Right forelimb (tissue), 1 donor: ENCODE measurements at regions not wholly inside any gene's neighbourhood (a gene's known extent, or its start where the extent isn't known, plus 50 kb on each side); places are given as distances from the start of the nearest gene placed in this dataset.

ENCODE experiments used
- DNase-seq: peaks from one replicate; pipeline ENCODE4 v3.0.0-alpha.2; 2018

DNA sequence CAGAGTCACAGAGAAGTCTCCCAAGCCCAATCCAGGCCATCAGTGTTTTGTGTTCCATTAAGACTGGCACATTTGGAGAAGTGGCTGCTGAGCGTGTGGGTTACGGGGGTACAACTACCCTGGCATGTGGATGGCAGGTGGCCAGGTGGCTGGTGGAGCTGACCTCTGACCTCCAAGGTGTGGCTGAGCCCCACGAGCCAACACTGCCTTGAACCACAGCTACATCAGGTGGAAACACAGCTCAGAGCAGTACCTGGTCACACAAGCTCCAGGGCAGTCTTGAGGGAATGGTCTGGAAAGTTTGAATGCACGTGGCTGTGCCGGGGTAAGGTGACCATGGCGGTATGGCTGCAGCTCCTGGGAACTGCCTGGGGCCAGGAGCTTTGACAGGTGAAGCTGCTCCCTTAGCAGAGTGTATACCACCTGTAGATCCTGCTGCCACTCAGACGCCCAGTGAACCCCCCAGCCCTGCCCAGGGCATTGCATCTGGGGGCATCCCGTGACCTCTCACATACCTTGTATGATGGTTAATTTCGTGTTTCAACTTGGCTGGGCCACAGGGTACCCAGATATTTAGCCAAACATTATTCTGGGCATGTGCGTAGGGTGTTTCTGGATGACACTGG is 207.9 kb downstream of the GADD45G start:
- no peak for DNase-seq

GRCh38 chr9:89813482-89813881 is 208.7 kb downstream of the GADD45G start:
- DNase-seq, result no peak

DNA sequence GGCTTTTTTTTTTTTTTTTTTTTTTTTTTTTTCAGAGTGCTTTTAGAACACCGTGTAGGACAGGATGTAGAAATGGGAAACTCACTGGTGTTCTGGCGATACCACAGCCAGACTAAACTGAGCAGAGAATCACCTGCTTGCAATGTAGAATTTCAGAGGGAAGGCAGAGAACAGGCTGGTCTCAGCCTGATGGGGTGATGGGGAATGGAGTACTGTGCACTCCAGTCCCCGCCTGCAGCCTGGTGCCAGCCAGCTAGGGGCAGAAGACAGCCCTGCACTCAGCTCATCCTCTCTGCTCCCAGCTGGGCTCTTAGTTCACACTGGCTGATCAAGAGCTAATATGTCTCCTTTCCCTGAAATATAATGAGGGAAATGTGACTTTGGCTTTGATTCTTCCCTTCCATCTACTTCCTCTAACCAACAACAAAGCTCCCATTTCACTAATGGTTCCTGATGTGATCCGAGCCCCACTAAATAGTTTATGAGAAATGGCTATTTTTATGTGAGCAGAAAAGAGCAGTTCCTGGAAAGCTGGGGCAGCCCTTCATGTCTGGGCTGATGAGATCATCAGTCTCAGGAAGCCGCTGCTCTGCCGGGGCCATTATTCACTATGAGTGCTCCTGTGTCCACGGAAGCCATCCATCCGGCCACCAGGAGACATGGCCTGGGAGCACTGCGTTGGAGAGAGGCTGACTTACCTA is 209.7 kb downstream of the GADD45G start:
- DNase-seq, result no peak

DNA sequence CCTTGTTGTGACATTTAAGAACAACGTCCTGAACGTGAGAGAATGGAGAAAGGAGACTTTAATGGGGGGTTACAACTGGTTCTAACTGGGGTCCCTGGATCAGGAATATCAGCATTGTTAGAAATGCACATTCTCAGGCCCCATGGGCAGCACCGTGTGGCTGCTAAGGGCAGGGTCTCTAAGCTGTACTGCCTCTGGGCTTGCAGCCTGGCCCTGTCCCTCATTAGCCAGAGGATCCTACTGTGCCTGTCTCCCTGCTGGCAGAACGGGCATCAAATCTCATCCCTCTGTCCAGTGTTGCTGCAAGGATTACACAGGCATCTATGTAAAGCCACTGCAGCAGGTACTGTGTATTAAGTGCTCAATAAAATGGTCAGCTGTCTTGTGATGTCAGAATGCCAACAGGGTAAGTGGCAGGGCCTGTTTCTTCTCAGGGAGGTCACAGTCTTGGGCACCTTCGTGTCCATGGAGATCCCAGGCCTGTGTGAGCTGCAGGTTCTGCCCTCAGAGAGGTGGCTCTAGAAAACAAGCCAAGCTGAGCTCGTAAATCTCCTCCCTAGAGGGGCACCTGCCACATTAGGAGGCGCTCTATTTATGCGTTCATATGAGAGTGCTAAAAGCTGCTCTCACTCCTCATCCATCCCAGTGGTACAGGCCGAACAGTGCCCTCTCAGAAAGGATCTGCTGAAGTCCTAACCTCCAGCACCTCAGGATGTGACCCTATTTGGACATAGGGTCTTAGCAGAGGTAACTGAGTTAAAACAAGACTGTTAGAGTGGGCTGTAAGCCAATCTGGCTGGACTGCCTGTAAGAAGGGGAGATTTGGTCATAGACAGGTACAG is 210.5 kb downstream of the GADD45G start:
- no peak for DNase-seq

DNA sequence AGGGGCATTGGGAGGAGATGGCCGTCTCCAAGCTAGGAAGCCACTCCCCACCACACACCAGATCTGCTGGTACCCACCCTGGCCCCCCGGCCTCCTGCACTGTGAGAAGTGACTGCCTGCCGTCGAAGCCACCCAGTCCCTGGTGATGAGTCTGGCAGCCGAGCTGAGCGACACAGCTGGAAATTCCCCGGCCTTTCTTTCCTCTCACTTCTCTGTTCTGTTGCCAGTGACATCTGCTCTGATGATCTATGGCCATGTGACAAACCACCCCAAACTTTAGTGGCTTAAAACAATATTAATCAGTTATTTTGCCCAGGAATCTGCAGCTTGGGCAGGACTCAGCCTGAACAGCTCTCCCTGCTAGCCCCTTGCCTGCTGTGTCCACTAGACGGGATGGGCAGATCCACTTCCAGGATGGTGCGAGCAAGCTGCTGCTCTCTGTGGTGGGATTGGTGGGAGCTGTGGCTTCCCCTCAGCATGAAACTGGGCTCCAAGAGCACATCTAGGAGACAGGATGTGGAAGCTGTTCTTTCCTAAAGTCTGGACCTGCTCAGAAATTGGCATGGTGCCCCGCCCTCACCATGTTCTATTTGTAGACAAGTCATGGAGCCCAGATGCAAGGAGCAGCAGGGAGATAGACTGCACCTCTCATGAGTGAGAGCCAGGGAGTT is 211.2 kb downstream of the GADD45G start:
- no peak for DNase-seq

GRCh38 chr9:89817151-89817950 is 212.5 kb downstream of the GADD45G start:
- no peak for DNase-seq

DNA sequence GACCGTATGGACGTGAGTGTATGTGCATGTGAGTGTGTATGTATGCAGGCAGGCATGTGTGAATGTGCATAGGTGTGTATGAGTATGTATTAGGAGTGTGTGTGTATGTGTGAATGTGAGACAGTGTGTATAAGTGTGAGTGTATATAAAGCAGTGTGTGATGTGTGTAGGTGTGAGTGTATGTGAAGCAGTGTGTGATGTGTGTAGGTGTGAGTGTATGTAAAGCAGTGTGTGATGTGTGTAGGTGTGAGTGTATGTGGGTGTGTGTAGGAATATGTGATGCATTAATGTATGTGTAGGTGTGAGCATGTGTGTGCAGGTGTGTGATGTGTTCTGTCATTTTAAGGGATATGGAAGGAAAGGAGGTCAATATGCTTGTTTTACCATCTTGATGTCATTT is 215.5 kb downstream of the GADD45G start:
- no peak for DNase-seq

GRCh38 chr9:89821081-89821480 is 216.3 kb downstream of the GADD45G start:
- no peak for DNase-seq

DNA sequence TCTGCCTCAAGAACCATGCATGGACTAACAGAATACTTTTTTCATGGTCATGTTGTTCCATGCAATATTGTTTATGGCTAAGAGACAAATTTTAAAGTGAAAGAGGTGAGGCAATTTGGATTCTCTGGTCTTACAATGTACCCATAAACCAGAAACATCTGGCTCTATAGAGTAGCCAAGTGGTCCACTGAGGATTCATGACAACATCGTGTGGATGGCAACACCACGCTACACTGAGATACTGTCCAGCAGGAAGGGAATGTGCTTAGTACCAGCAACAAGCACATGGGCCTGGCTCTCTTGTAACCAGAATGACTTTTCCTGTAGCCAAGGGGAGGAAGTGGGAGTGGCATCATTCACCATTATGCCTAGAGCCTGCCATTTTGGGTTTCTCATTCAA is 218.2 kb downstream of the GADD45G start:
- no peak for DNase-seq

DNA sequence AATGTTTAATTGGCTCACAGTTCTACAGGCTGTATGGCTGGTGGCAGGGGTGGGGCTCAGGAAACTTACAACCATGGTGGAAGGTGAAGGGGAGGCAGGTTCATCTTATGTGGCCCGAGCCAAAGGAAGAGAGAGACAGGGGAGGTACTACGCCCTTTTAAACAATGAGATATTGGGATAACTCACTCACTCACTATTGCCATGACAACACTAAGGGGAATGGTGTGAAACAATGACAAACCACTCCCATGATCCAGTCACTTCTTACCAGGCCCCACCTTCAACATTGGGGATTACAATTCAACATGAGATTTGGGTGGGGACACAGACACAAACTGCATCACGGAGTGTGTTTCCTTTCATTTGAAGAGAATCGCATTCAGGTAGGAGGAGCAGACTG is 220.9 kb downstream of the GADD45G start:
- no peak for DNase-seq

DNA sequence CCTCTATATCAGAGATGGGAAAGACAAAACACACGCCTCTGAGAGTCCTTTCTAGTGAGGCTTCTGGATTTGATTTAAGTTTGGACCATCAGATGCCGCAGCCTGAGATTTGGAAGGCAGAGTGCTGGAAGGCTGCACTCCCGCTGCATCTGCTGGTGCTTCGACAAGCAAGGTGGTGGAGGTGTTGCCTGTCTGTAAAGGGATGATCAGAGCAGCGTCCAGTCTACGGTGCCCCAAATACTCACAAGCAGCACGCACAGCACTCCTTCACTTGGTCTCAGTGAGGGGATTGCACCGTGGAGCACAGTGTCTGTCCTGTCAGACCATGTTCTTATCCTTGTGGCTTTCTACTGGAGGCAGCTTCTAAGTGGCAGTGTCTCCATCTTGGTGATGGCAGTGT is 221.4 kb downstream of the GADD45G start:
- no peak for DNase-seq

GRCh38 chr9:89829346-89829745 is 224.5 kb downstream of the GADD45G start:
- DNase-seq, result no peak

DNA sequence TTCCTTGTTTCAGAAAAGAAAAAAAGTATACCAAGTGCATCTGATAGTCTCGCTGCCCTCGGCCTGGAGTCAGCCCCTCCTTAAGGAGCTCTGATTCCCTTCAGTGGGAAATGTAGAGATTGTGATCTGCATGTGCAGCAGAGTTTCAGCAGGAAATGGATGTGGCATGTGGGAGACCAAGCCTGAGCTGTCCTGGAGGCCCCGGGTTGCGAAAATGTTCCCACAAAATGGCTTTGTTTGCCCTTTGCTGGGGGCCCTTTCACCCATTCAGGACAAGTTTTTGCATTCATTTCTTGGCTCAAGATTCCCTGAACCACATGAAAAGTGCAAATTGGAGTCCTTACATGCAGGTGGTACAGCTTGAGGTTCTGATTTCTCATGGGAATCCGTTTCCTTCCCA is 230.9 kb downstream of the GADD45G start:
- no peak for DNase-seq

GRCh38 chr9:89837162-89837933 is 232.5 kb downstream of the GADD45G start:
- no peak for DNase-seq

DNA sequence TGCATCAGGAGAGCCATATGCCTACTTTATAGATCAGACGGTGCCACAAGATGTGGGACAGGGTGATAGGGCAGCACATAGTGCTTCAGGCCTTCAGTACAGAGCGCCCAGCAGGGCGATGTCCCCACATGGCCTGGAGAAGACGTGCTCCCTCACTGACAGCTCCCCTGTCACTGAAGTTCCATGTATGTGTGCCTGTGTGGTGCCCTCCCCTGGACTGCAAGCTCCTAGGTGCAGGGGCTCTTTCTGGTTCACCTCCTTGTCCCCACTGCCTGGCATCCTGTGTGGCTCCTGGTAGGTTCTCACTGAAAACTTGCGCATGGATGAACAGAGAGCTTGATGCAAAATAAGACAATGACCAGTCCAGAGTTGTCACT is 233.1 kb downstream of the GADD45G start:
- no peak for DNase-seq

GRCh38 chr9:89838621-89839020 is 233.8 kb downstream of the GADD45G start:
- DNase-seq, result no peak

GRCh38 chr9:89839449-89839848 is 234.6 kb downstream of the GADD45G start:
- DNase-seq, result no peak

GRCh38 chr9:89839952-89840351 is 235.1 kb downstream of the GADD45G start:
- no peak for DNase-seq

- no peak for DNase-seq
Observed at GRCh38 chr9:89841456-89841855, 236.6 kb downstream of the GADD45G start.

DNA sequence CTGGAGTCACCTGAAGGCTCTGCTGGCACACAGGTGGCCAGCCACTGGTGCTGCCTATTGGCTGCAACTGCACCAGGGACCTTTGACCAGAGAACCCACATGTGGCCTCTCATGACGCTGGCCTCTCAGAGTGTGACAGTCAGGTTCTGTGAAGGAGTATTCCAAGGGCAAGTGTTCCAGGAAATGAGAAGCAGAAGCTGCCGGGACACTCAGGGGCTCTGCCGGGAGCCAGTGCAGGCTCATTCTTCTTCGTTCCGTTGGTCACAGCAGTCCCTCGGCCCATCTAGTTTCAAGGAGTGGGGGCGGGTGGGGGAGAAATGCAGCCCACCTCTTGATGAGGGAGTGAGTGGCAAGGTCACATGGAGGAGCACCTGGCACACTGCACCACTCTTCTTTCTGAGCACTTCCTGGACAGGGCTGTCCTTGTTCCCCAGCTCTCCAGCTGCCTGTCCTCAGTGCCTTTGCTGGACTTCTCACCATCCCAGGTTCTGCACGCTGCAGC is 237.5 kb downstream of the GADD45G start:
- no peak for DNase-seq

DNA sequence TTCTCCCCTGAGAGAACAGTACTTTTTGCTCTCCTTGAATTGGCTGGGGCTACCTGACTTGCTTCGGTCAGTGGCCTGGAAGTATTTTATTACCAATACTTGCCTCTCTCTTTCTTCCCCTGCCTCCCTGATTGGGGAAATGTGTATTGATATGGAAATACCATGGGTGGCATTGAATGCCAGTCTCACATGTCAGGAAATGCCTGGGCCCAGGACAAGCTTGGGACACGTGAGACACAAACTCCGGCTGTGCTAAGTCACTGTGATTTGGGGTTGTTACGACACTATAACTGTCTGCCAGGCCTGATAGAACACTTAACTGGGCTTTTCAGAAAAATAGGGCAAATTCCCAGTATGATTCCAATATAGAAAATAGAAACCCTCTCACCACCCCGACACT is 238.3 kb downstream of the GADD45G start:
- no peak for DNase-seq

DNA sequence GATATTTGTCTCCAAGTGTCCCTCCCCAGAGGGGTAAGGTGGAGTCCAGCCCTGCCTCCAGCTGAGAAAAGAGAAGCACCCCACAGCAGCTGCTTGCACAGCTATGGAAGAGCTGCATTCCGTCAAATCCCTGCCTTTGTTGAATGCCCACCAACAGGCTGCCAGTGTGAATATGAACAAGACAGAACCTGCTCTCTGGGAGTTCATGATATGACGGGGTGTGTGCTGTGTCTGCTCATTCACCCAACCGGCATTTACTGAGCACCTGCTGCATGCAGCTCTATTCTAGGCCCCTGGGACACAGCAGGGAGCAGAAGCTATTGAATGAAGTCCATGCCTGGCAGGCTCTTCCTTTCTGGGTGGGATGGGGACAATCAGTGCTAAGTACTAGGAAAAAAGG is 238.8 kb downstream of the GADD45G start:
- no peak for DNase-seq
